OCI-LY7 (cell line): ENCODE measurements at regions not wholly inside any gene's neighbourhood (a gene's known extent, or its start where the extent isn't known, plus 50 kb on each side); places are given as distances from the start of the nearest gene placed in this dataset.

Experiments used
- EZH2phosphoT487 ChIP-seq: fragments of 200-600 bp; sonication (generic); IDR thresholded peaks from 2 replicates; pipeline ENCODE4 v1.6.1; 2018; ENCODE audit warnings: low read depth, borderline replicate concordance, mild to moderate bottlenecking, mixed run types, antibody characterized with exemption, low read length, moderate library complexity, mixed read lengths
- TF ChIP-seq, protein P1 (sequence below): fragments of 200-600 bp; sonication (generic); conservative IDR thresholded peaks from 2 replicates; pipeline ENCODE4 v1.5.1; 2014; ENCODE audit warnings: mild to moderate bottlenecking, antibody characterized with exemption, low read length, moderate library complexity, mixed read lengths

DNA sequence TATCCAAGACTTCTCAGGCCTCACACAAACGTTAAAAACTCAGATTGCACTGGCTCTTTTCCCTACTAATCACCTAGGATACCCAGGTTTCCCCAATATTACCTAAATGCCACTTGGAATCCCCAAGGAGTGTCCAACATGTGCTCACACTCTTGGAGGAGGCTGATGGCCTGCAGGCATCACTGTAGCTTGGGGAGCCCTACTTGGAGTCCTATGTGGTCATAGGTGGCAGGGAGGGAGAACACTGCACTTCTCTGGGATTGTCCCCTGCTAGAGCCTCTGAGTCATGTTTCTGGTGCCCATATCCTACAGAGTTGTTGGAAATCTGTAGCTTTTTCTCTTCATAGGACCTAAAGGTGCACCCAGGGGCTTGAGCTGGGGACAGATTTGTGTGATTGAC lies 433.7 kb downstream of the ARHGEF28 start:
- TF ChIP-seq, protein P1, sequence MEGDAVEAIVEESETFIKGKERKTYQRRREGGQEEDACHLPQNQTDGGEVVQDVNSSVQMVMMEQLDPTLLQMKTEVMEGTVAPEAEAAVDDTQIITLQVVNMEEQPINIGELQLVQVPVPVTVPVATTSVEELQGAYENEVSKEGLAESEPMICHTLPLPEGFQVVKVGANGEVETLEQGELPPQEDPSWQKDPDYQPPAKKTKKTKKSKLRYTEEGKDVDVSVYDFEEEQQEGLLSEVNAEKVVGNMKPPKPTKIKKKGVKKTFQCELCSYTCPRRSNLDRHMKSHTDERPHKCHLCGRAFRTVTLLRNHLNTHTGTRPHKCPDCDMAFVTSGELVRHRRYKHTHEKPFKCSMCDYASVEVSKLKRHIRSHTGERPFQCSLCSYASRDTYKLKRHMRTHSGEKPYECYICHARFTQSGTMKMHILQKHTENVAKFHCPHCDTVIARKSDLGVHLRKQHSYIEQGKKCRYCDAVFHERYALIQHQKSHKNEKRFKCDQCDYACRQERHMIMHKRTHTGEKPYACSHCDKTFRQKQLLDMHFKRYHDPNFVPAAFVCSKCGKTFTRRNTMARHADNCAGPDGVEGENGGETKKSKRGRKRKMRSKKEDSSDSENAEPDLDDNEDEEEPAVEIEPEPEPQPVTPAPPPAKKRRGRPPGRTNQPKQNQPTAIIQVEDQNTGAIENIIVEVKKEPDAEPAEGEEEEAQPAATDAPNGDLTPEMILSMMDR, result no peak
- TF ChIP-seq EZH2phosphoT487, result no peak
